VCaP (cell line): ENCODE measurements at regions not wholly inside any gene's neighbourhood (a gene's known extent, or its start where the extent isn't known, plus 50 kb on each side); places are given as distances from the start of the nearest gene placed in this dataset.

Experiments
- H3K27ac ChIP-seq: fragments of 450-650 bp; 2 replicates; pipeline ENCODE4 v1.5.1; 2017
- CTCF ChIP-seq: fragments of 450-650 bp; conservative IDR thresholded peaks from 2 replicates; pipeline ENCODE4 v1.5.1; 2017; ENCODE audit warnings: mild to moderate bottlenecking, moderate library complexity

- no peak overlapping the region for H3K27ac ChIP-seq
- TF ChIP-seq CTCF = peak; percentile 57
These were observed 1090.8 kb downstream of the BCL11A start for GRCh38 chr2:59462422-59463197.

GRCh38 chr2:59461127-59461526 lies 1092.3 kb downstream of the BCL11A start:
- no peak for TF ChIP-seq CTCF
- H3K27ac ChIP-seq = no peak overlapping the region

GRCh38 chr2:59458800-59459199 lies 1094.7 kb downstream of the BCL11A start:
- no peak overlapping the region for H3K27ac ChIP-seq
- no peak for TF ChIP-seq CTCF

GRCh38 chr2:59456285-59456684 lies 1097.2 kb downstream of the BCL11A start:
- H3K27ac ChIP-seq = no peak overlapping the region
- TF ChIP-seq CTCF = no peak

- TF ChIP-seq CTCF = peak; percentile 76
- no peak overlapping the region for H3K27ac ChIP-seq
These were observed 1104.2 kb downstream of the BCL11A start for GRCh38 chr2:59449274-59449673.

GRCh38 chr2:59440491-59440890 lies 1113.0 kb downstream of the BCL11A start:
- no peak for TF ChIP-seq CTCF

GRCh38 chr2:59435635-59436034 lies 1117.8 kb downstream of the BCL11A start:
- no peak for TF ChIP-seq CTCF
- no peak overlapping the region for H3K27ac ChIP-seq

More at GRCh38 chr2:59440491-59440890, 1113.0 kb downstream of the BCL11A start:
- no peak overlapping the region for H3K27ac ChIP-seq
